NCI-H460 (cell line): ENCODE measurements at regions not wholly inside any gene's neighbourhood (a gene's known extent, or its start where the extent isn't known, plus 50 kb on each side); places are given as distances from the start of the nearest gene placed in this dataset.
"Not testable (repeated sequence)": the region's sequence is repeated elsewhere in the genome, so short reads cannot be mapped to it uniquely, and the experiment has no call there.

Source experiments
- DNase-seq: peaks from one replicate; pipeline ENCODE4 v3.0.0-alpha.2; 2016; ENCODE audit warnings: low read depth; ENCODE audit errors: extremely low read depth

DNA sequence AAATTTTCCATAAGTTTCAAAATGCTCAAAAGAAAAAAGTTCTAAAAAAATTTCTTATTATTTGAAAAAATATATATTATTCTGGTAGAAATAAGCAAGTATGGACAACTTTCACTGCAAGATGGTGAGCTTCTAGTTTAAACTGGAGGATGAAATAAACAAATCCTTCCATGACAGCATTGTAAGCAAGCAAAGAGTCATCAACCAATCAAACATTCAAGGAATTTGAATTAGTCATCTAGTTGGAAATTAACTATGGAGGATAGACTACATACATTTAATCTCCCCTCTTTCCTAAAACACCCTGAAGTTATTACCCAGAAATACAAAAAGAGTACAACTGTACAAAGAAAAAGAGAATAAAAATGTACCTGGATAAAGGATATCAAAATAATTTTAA is 51.0 kb upstream of the IRX5 start:
- no peak for DNase-seq

DNA sequence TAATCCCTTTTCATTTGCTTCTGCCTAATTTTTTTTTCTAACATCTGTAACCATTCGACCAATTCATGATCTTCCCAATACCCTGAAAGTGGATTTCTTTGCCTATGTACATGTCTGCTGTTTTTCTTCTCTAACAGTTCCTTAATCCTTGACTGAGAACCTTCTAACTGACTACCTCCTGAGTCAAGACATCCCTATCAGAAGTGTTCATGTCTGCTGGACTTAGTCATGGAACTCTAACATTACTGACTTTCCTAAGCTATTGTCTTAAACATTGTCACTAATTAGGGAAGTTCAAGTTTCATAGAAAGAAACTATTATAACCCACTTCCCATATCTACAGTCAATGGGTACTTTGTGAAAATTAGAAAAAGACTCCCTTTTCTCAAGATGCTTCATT is 52.4 kb upstream of the IRX5 start:
- no peak for DNase-seq

DNA sequence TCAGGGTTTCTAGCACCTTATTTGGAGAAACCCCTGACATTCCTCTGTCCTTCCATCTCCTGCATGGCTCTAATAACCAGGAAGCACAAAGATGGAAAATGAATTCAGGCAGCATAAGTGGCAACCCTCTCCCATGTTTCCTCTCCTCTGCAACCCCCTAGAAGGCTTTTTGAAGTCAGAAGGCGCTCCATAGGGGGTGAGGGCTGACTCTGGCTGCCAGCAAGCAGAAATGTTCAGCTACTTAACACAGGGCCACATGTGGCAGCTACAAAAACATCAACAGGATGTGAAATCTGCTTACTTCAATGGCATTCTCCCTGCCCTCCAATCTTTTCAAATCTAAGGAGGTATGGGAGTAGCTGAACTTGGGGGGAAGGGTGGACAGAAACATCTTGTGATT is 55.2 kb upstream of the IRX5 start:
- no peak for DNase-seq

DNA sequence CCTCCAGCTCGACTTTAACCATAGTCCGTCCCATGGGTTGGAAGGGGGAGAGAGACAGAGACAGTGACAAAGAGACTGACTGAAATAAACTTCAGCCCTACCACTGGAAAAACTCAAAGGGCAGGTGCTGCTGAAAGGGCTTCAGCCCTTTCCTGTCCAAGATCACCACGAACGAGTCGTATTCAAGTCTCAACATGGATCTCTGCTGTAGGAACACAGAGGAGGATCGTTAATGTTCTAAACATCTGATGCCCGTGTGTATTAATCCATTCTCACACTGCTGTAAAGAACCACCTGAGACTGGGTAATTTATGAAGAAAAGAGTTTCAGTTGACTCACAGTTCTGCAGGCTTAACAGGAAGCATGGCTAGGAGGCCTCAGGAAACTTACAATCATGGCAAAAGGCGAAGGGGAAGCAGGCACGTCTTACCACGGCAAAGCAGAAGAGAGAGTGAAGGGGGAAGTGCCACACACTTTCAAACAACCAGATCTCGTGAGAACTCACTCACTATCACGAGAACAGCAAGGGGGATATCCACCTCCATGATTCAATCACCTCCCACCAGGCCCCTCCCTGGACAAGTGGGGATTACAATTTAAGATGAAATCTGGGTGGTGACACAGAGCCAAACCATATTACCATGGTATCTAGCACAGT is 56.8 kb upstream of the IRX5 start:
- not testable (repeated sequence) for DNase-seq

DNA sequence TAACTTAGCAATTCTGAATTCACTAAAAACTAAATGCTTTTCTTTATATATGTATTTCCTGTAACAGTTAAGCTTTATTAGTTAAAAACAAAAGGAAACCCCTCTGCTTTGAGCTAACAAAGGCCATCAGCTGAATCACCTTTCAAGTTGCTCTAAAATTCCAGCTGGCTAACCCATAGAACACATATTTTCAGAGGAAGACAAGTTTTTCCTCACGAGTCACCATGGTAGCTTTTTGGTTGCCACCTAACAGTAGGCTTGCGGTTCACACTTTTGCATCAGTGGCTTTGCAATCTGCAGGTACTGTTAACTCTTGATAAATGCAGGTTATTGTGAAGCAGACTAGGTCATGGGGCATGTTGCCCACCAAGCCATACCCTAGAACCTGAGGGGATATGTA is 57.6 kb upstream of the IRX5 start:
- DNase-seq = no peak

DNA sequence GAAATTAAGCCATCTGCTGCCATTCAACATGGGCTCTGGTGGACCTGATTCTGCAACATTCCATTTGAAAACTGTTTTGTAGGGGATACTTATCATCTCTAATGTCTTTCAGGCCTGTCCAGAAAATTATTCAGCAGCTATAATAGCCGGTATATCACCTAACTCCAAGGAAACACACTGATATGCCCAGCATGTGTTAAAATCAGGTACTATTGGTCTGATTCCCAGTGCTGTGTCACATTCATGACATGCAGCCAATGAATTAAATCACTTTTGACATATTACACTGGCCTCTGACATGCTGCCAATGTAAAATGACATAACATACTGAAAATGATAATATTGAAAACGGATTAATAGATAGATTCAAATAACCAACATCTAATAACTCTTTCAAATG is 60.5 kb upstream of the IRX5 start:
- DNase-seq = no peak

DNA sequence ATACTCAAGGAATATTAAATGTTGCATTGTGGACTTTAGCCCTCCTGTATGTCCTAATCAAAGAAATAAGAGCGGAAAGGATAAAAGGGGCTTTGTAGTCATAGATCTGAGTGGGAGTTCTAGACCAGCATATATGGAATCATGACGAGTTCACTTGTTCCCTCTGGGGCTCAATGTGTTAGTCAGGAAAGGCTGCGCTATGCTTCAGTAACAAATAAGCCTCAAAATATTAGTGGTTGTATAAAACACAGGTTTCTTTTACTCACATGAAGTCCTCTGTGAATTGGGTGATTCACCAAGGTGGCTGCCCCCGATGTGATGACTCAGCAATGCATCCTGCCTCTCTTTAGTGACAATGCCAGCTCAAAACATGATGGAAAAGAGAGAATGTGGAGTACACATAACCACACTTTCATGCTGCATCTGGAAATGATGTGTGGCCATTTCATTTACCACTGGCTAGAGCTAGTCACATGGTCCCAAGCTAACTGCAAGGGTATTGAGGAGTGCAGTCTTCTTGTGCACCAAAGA is 63.3 kb upstream of the IRX5 start:
- no peak for DNase-seq

DNA sequence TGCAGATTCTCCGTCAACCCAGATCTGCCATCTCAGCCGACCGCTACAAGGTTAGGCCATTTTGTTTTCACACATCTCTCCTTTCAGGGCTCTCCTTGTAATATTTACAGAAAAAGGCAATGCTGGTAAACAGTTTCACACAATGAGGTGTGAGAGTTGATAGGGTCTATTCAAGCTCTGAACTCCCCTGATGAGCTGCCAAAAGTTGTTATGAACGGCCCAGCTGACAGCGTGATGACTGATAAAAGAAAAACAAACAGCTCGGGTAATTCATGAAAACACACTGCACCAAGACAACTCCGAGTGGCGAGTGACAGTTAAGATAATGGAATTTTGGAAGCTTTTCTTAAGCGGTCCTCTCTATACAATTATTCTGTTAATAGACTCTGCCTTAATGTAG is 68.1 kb upstream of the IRX5 start:
- DNase-seq = no peak

DNA sequence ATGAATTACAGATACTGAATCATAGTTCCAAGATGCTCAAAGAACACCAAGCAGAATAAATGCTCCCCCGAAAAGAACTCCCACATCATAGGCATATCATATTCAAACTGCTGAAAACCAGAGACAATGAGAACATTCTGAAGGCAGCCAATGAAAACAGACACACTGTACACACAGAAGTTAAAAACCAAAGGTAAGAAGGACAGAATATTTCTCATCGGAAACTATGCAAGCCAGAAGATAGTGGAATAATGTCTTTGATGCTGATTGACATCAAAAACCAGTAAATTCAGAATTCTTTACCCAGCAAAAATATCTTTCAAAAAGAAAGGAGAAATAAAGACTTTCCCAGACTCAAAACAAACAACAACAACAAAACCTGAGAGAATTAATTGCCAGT is 73.8 kb upstream of the IRX5 start:
- no peak for DNase-seq

DNA sequence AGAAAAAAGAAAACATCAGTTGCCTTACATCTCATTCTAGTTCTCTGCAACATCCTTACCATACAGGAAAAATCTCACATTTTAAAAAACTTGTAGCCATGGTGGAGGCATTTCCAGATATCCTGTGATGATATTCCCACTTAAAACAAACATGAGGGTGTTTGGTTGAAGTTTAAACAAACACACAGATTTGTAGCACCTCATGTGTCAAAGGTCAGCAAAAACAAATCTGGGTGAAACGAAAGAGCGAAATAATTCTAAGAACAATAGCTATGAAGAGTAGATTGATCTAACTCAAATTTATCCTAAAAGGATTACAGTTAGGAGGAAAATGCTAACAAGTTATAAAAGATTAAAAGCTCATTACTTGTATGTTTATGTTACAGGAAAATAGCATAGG is 83.1 kb upstream of the IRX5 start:
- DNase-seq = no peak

DNA sequence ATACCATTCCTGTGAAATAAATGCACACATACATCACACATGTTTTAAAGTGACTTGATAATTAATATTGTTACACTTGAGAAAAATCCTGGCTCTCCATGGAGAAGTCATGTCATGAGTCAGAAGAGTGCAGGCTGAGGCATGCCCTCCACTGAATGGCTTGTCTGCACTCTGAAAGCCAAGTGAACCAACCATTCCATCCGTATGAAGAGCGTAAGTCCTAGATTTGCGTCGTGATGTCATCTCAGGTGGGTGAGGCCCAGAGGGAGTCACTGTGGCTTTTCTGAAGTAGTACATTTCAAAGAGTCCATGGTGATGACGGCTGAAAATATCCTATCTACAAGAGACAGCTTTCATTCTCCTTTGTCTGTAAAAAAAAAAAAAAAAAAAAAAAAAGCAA is 83.5 kb upstream of the IRX5 start:
- no peak for DNase-seq

DNA sequence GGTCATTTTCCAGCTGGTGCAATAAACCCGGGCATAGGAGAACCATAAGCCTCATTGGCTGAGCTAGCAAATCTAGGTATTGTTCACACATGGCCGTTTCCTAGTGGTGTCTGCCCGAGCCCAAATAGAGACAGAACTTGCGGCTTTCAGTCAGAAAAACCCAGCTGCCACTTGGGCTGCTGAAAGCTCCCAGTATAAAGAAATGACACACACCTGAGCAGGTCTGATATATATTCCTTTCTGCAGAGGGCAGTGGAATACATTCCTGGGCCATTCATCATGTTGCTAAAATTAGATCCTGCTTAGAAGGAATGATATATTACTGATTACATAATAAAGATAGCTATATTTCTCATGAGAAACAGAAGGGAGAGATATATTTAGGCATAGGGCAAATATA is 83.9 kb upstream of the IRX5 start:
- no peak for DNase-seq

DNA sequence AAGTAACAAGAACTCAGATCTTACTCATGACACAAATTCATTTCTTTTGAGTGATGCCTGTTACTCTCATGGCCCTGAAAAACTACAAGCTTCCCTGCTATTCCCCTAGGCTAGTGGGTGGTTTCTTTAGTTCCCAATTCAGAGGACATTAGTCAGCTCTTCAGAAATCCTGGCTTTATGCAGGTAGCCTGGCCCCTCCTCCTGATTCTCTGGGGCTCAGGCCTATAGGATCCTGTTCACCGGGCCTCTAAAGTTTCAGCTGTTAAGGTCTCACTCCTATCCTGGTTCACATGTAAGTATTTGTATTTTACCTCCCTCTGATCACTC is 87.3 kb upstream of the IRX5 start:
- DNase-seq = no peak

DNA sequence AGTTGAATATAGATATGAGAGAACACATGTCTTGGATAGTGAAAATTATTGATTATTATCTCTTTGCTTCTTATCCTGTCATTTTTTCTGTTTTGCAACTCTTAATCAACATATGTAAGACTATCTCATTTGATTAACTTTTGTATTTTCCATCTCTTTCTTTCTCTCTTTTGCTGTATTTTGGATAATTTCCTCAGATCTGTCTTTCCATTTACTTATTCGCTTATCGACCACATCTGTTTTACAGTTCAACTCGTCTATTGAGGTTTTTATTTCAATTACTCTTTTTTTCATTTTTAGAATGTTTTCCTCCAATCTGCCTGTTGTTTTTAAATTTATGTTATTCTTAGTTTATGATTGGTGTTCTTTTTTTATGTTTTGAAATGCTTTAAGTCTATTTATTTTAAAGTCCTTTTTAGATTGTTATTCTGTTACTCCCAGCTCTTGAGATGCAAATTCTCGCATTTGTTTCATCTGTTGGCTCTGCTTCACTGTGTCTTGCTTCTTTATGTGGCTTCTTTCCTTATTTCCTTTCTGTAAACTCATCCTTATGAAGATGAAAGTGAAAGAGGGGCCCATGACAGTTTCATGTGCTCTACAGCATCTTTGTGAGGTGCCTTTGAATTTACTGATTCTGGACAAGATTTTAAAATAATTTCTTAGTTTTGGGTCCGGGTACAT is 87.8 kb upstream of the IRX5 start:
- no peak for DNase-seq

DNA sequence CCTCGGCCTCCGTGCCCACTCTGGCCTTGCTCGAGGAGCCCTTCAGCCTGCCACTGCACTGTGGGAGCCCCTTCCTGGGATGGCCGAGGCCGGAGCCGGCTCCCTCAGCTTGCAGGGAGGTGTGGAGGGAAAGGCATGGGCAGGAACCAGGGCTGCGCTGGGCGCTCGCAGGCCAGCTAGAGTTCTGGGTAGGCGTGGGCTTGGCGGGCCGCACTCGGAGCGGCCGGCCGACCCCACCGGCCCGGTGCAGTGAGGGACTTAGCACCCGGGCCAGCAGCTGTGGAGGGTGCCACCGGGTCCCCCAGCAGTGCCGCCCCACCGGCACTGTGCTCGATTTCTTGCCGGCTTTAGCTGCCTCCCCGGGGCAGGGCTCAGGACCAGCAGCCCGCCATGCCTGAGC is 101.0 kb upstream of the IRX5 start:
- DNase-seq = no peak

DNA sequence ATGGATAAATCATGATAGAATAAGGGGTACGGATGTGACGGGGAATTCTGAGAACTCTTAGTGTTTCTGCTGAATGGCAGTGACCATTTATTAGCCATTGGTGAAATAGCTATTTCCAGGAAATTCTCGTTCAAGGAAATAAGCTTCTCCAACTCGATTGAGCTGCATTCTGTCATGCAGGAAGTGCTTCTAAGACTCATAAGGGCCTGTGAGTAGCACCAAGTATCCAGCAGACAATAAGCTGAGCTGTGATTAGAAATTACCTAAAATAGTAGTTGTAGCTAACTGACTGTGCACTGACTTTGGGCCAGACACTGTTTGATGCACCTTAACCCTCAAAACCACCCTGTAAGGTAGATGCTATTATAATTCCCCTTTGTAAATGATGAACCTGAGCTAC is 107.8 kb upstream of the IRX5 start:
- DNase-seq = no peak

DNA sequence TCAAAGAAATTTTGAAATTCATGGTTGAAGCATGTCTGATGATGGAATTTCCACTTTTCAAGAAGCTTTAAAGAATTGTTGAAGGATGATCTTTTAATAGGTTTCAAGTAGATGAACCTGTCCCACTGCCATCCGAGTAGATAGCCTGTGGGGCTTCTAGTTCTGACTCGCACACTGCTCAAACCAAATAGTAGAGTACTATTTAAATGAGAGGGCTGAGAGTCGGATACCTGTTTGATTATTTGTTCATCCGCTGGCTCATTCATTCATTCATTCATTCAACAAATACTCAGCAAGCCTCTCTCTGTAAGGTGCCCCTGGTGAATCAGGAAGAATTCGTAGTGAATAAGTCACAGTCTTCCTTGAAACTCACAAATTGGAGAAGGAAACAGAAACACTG is 108.2 kb upstream of the IRX5 start:
- DNase-seq = no peak

DNA sequence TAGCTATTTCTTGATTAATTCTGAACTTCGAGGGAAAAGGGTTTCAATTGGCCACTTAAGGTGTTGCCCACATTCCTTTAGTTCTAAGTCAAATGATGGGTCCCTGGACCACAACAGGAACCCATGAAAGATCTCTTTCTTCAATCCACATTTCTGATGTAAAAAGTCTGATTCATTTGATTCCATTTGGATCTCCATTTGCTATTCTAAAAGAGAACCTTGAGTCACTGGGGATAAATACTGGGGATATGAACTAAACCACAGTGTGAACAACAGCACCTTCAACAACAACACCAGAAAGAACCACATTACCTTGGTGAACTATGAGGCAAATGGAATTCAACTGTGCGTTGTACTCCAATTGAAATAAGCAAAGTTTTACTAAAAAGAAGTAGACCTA is 108.9 kb upstream of the IRX5 start:
- DNase-seq = no peak

DNA sequence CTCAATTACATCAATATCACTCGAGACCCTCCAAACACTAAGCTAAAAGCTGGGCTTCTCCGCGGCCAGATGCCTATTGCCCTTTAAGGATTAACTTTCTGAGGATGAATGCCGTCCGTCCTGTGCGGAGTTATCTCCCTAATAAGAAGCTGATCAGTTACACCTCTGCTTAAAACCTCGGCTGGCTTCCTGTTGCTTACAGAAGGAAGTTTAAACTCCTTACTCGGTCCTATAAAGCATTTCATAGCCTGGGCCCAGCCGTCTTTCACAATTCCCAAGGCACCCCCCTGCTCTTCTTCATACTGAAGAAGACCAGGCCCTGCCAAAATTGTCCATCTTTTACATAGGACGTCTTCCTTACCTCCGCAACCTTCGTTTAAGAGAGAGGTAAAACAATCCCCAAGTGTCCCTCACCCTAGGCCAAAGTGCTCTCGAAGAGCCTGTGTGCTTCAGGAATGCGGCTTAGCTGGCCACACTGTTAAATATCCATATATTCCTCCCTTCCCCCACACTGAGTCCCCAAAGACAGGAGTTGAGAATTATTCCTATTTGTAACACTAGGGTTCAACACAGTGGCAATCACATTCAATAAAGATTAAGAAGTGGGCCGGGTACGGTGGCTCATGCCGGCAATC is 112.6 kb upstream of the IRX5 start:
- no peak for DNase-seq

DNA sequence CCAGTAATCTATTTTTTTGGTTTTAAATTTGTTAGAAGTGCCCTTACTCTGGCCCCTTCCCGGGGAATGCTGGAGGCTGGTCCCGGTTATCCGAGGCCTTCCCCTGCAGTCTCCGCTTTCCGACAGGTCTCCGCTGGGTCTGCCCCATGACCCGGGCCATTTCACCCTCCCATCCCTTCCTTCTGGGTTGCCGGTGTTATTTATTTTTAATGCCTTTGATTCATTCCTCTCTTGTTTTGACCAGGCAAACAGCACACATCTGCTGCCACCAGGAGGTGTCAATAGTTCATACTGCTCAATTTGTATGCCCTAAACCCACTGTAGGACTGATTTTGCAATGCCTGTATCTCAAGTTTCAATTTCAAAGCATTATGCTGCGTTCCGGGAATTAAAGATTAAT is 113.2 kb upstream of the IRX5 start:
- no peak for DNase-seq

DNA sequence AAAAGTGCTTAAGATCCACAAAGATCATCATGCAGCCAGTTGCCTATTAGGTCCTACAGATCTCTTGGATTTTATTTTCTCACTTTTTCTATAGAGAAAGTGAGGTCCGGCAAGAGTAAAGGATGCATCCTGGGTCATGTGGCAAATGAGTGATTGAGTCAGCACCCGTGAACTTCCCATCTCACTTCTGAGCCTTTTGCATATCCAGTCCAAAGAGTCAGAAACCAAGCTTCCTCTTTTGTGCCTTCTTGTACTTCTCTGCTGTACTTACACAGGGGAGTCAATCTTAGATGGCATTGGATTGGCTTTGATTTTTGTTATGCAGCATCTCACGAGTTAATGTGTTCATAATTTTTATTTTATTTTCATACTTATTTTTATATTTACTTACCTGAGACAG is 114.2 kb upstream of the IRX5 start:
- DNase-seq = no peak

DNA sequence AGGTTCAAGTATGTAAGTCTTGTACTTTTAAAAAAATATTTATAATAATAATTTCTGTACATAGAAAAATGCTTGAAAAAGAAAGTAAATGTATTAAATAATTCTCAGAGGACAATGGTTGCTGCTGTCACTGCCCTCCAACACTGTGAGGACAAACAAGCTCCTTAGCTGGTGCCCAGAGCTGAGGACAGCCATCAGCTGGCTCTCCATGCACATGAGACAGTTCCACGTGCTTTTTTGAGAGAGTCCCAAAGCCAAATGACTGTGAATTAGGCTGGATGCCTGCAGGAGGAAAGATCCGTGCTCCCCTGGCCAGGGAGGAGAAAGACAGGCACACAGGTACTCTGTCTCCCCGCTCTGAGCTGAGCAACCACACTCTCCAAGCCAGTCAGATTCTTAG is 115.5 kb upstream of the IRX5 start:
- DNase-seq = no peak
